ENCODE measurements at regions not wholly inside any gene's neighbourhood (a gene's known extent, or its start where the extent isn't known, plus 50 kb on each side); places are given as distances from the start of the nearest gene placed in this dataset.

- peak; percentile 79 for TF ChIP-seq CTCF (IDR thresholded peaks at IDR 0.05)
- TF ChIP-seq ZFX (IDR thresholded peaks at IDR 0.05; ENCODE audit: borderline replicate concordance): no peak
Observed at GRCh38 chr2:56009758-56010458, 86.3 kb upstream of the EFEMP1 start.
